Heart right ventricle (tissue), 16 donors: ENCODE measurements at regions not wholly inside any gene's neighbourhood (a gene's known extent, or its start where the extent isn't known, plus 50 kb on each side); places are given as distances from the start of the nearest gene placed in this dataset.

Experiments
- ATAC-seq, 8 donors: fragments of 200-7000 bp; cut with Tn5 transposase; one replicate each; pipeline ENCODE4 v1.9.1; 2020; ENCODE audit warnings: mild to moderate bottlenecking in 8 of 8, moderate library complexity in 8 of 8, moderate number of reproducible peaks in 1 of 8
- DNase-seq, 2 donors: peaks; one replicate each; pipeline ENCODE4 v3.0.0-alpha.2; 2020
- H3K27ac ChIP-seq, 10 donors: fragments of 200-600 bp; sonication (generic) in 2 of 10; one replicate each; pipeline versions ENCODE4 v1.5.0 to v1.8.0; 2020 to 2022; ENCODE audit warnings: mild to moderate bottlenecking in 3 of 10
- H3K27me3 ChIP-seq, 7 donors: fragments of 200-600 bp; one replicate each; pipeline ENCODE4 v1.8.0; 2021 to 2022; ENCODE audit warnings: mild to moderate bottlenecking in 2 of 7
- H3K36me3 ChIP-seq, 9 donors: fragments of 200-600 bp; sonication (generic) in 1 of 9; one replicate each; pipeline versions ENCODE4 v1.5.0 to v1.8.0; 2020 to 2022; ENCODE audit warnings: mild to moderate bottlenecking in 2 of 9
- H3K4me1 ChIP-seq, 9 donors: fragments of 200-600 bp; sonication (generic) in 1 of 9; one replicate each; pipeline versions ENCODE4 v1.5.0 to v1.8.0; 2020 to 2022; ENCODE audit warnings: mild to moderate bottlenecking in 4 of 9
- H3K4me3 ChIP-seq, 10 donors: fragments of 200-600 bp; sonication (generic) in 2 of 10; one replicate each; pipeline versions ENCODE4 v1.5.0 to v1.8.0; 2020 to 2022; ENCODE audit warnings: mild to moderate bottlenecking in 7 of 10, moderate library complexity in 2 of 10
- H3K9me3 ChIP-seq, 11 donors: fragments of 200-600 bp in 10 of 11; sonication (generic) in 2 of 11; one replicate each; pipeline versions ENCODE4 v1.5.0 to v1.8.0; 2013 to 2022; ENCODE audit warnings: mild to moderate bottlenecking in 2 of 11, control low read depth in 1 of 11, moderate library complexity in 1 of 11
- CTCF ChIP-seq, 9 donors: fragments of 200-600 bp; sonication (generic) in 2 of 9; IDR thresholded peaks; one replicate each; pipeline versions ENCODE4 v1.5.0 to v1.8.0; 2021 to 2022; ENCODE audit warnings: antibody characterized with exemption in 9 of 9, mild to moderate bottlenecking in 5 of 9, moderate library complexity in 1 of 9
- WGBS, 2 donors: extraction: QIAGEN DNeasy Blood & Tissue Kit; methylation state at CpG; one replicate each; pipeline ENCODE4 v1.1.7; 2013; ENCODE audit warnings: inconsistent platforms in 1 of 2; 5-methylcytosine and 5-hydroxymethylcytosine counted together
- intact Hi-C, 10 donors: fragments of 100-400 bp; cut with DNase I; formaldehyde crosslinking; loops; one replicate each; pipeline versions ENCODE4 v1.11.1 to v1.14.2; 2022
- donor health status: Arrhythmogenic right ventricular cardiomyopathy.
- donor health status: ischemic (EF 13 %, LVEDD 7.1; RV severe dilation, severe dysfunction).
- donor health status: healthy with polysubstance abuse.
- donor health status: DM: no; HTN: yes; CAD: no.
- donor health status: DM: no; HTN: no; CAD: no.
- donor health status: ischemic (EF 25% LVEDD 6.9; RV normal size, moderate dysfunction).
- donor health status: ischemic (EF 25% LVEDD 5.7; RV mildly dilated, moderate dysfunction).
- donor health status: healthy.
- donor health status: DM: yes; HTN: yes; CAD: no.
- donor health status: Ischemic cardiomyopathy.
- donor health status: ischemic (EF 35%, LVEDD 5.7; RV mildly dilated, moderate dysfunction).
- donor health status: nonischemic (EF 11% LVEDD 7.7; RV severe dilation, severe dysfunction).
- donor health status: DM: yes; HTN: yes; CAD: no.
- donor health status: PGD.
- donor health status: ischemic (EF 29% LVEDD 5.4; RV normal size, mild dysfunction).
- donor health status: nonischemic (EF 23%, LVEDD 6.1; RV moderate dilation, normal function).

- H3K27me3 ChIP-seq = peaks cover 0 to 58% (median 29%) of the 10 kb centered on the region in 7 donors
- intact Hi-C loops = no loop called here
- no peak for TF ChIP-seq CTCF (IDR thresholded peaks at IDR 0.05)
- H3K27ac ChIP-seq = no peak overlapping the region
- no peaks in the 10 kb centered on the region for H3K9me3 ChIP-seq
- no peak for ATAC-seq
- H3K4me3 ChIP-seq = no peak overlapping the region
- peaks cover 0 to 9% (median 0%) of the 10 kb centered on the region in 9 donors for H3K4me1 ChIP-seq
- WGBS, 2 donors = 75 to 85% methylated on average over 10 of the region's 10 CpGs
- no peak for DNase-seq
- no peaks in the 10 kb centered on the region for H3K36me3 ChIP-seq
Observed at GRCh38 chr2:2705871-2706270, 374.8 kb upstream of the MYT1L start.

- Histone ChIP-seq H3K27me3 (peaks cover 0 to 48% (median 16%) of the 10 kb centered on the region in 7 donors), H3K4me1 (peaks cover 0 to 9% (median 0%) of the 10 kb centered on the region in 9 donors), H3K36me3 (no peaks in the 10 kb centered on the region), H3K9me3 (no peaks in the 10 kb centered on the region), H3K27ac (peak overlapping the region in 1 of 10 donors; percentile 36), H3K4me3 (no peak overlapping the region)
- no peak for DNase-seq
- intact Hi-C loops = no loop called here
- no peak for ATAC-seq
- TF ChIP-seq CTCF (IDR thresholded peaks at IDR 0.05) = no peak
- 68 to 70% methylated on average over 13 of the region's 13 CpGs for WGBS, 2 donors
Observed at GRCh38 chr2:2704428-2705090, 373.5 kb upstream of the MYT1L start.

GRCh38 chr2:2703762-2704427, 372.8 kb upstream of the MYT1L start:
- H3K27me3 ChIP-seq = peaks cover 0 to 42% (median 16%) of the 10 kb centered on the region in 7 donors
- no peak for TF ChIP-seq CTCF (IDR thresholded peaks at IDR 0.05)
- no peak for DNase-seq
- peak overlapping the region in 1 of 10 donors; percentile 36 for H3K27ac ChIP-seq
- ATAC-seq = no peak
- H3K4me1 ChIP-seq = peaks cover 0 to 9% (median 0%) of the 10 kb centered on the region in 9 donors
- no peaks in the 10 kb centered on the region for H3K36me3 ChIP-seq
- no peaks in the 10 kb centered on the region for H3K9me3 ChIP-seq
- 74 to 78% methylated on average over 17 of the region's 17 CpGs for WGBS, 2 donors
- no peak overlapping the region for H3K4me3 ChIP-seq
- intact Hi-C loops = no loop called here

DNA sequence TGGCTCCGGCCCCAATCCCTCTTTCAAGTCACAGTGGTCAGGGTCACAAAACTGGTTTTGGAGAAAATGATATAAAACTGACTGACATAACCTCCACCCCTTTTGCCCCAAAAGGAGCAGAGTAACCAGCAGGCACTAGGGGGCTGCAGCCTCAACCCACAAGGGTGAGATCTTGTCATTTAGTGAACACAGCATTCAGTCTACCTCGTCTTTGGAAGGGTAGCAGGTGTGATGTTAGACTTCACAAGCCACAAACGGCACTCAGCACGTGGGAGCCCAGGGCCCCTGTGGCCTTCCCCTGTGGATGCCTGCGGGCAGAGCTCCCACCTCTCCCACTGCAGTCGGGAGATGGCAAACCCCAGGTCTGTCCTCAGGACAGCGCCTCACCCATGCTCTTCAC, 372.1 kb upstream of the MYT1L start:
- no peak overlapping the region for H3K27ac ChIP-seq

More for the DNA sequence above, 372.1 kb upstream of the MYT1L start:
- DNase-seq = no peak
- Histone ChIP-seq H3K4me3 (no peak overlapping the region), H3K9me3 (no peaks in the 10 kb centered on the region), H3K36me3 (no peaks in the 10 kb centered on the region), H3K27me3 (peaks cover 0 to 34% (median 16%) of the 10 kb centered on the region in 7 donors), H3K4me1 (peaks cover 0 to 9% (median 0%) of the 10 kb centered on the region in 9 donors)
- no peak for ATAC-seq
- intact Hi-C loops = no loop called here
- WGBS, 2 donors = 82 to 85% methylated on average over 7 of the region's 7 CpGs
- TF ChIP-seq CTCF (IDR thresholded peaks at IDR 0.05) = no peak
